GM18909 (cell line): ENCODE measurements at regions not wholly inside any gene's neighbourhood (a gene's known extent, or its start where the extent isn't known, plus 50 kb on each side); places are given as distances from the start of the nearest gene placed in this dataset.

Experiments
- ATAC-seq: cut with Tn5 transposase; IDR thresholded peaks from one replicate; pipeline ENCODE4 v1.9.1; 2021; ENCODE audit warnings: mild to moderate bottlenecking; ENCODE audit not compliant: unreplicated experiment, poor library complexity

DNA sequence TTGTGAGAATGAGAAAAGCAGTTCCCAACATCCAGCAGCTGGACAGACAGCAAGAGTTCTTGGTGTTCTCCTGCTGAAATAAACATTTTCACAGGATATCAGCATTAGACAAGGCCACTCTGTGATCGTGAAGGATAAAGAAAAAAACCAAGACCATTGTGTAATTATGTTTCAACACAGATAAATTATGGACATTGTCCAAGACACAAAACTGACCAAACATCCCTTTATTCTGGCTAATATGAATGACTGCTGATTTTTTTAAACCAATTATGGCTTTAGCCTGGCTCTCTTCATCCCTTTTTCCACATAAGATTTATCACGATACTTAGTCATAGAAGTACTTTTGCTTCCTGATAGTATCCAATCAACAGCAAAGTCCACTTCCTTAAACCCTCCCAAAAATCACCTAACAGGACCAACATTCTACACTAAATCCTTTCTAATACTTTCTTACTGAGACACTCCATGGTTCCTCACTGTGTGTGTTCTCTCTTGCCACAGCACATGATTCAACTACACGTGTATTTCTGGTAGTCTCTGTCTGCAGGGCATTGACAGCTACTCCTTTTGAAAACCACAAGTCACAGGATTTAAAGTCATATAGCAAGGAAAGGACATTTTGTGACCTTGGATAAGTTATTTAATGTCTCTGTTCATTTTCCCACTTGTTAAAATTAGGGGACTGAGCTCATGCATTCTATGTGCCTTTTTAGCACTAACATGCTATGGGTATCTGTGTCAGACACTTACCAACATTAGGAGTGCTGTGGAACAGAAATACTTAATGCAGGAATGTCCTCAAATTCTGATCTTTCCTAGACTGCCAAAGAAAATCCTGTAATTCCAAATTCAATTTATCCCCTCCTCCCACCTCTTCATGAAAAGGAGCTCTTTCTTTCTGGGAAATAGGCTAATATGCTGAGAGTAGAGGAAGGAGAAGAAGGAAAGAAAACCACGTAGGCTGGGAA is 137.2 kb upstream of the PGRMC2 start:
- ATAC-seq, result no peak

DNA sequence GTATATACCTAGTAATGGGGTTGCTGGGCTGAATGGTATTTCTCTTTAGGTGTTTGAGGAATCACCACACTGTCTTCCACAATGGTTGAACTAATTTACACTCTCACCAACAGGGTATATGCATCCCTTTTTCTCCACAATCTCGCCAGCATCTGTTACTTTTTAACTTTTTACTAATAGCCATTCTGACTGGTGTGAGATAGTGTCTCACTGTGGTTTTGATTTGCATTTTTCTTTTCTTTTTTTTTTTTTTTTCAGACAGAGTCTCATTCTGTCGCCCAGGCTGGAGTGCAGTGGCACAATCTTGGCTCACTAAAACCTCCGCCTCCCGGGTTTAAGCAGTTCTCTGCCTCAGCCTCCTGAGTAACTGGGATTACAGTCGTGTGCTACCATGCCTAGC is 134.7 kb upstream of the PGRMC2 start:
- ATAC-seq, result peak; percentile 82

DNA sequence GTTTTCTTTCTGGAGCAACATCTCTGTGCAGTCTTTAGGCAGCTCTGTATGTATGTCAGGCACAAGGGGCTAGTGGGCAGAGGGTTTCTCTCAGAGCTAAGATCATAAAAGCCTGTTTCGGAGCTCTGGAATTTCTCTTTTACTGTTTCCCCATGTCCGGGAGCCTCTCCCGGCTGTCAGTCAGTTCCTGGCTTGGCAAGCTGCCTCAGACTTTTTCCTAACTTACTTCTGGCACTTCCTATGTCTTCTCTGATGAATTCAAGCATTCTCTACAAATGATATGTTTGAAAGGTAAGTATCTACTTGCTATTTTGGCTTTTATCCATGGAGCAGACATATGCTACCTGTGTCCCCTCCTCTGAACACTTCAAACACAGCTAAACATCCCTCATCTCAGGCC is 129.3 kb upstream of the PGRMC2 start:
- ATAC-seq, result no peak

DNA sequence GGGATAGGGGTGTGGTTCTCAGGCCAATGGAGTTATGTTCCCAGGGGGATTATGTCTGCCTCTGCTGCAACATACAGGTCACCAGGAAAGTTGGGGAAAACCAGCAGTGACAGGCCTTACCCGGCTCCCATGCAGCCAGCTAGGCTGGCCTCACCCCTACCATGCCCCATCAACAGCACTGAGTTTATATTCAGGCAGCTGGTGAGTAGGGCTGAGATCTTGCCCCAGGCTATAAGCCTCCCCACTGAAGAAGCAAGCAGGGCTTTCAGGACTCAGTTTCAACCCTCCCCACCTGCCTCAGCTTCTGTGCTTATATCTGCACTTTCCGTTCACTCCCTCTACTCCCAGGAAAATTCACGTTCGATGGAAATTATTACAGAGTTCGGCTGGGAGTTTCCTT is 122.4 kb upstream of the PGRMC2 start:
- ATAC-seq, result no peak

DNA sequence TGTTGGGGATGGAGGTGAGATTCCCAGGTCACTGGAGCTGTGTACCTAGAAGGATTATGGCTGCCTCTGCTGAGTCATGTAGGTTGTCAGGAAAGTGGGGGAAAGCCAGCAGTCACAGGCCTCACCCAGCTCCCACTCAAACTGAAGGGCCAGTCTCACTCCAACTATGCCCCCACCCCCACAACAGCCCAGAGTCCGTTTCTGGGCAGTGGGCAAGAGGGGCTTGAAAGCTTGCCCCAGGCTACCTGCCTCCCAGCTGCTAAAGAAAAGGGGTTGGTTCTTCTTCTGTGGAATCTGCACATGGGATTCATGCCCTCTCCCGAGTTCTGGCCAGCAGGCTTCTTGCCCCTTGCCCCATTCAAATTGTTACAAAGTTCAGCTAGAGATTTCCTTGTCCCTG is 116.0 kb upstream of the PGRMC2 start:
- no peak for ATAC-seq

DNA sequence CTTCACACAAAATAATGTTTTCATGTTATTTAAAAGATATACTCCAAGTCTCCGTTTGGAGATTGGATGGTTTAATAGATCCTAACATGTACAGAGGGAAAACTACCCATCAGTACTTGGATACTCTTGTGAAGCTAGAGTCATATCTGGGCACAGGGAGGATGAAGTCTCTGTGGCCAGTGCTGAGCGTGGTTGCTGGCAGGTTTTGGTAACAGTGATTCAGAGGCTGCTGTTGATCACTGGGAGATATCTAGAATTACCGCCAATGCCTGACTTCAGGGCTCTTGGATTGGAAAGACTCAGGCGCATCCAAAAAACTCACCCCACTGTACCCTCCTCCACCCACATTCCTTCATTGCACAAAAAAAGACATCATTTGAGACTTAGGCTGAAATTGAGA is 107.2 kb upstream of the PGRMC2 start:
- ATAC-seq, result no peak

DNA sequence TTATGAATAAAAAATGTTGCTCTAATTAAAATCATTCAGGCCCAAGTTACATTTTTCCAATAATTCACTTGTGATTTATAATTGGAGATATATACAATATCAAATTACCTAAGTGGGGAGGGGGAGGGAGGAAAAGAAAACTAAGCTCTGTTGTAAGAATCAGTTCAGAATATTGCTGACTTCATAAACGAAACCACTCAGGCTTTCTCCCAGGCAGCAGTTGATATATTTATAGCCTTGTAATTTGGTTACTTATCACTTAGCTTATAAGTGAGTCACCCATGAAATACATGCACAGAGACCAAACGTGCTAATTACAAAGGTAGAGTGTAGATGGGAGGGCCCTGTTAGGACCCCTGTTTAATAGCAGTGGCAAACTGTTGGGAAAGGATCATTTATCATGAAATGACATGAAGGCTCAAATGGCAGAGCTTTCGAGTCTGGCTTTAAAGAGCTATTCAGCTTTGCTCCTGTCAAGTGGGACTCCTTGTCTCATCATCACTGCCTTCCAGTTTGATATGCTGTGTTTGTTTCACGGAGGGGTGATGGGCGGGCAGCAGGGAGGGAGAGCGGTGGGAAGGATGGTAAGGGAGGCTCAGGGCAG is 105.6 kb upstream of the PGRMC2 start:
- peak; percentile 87 for ATAC-seq

DNA sequence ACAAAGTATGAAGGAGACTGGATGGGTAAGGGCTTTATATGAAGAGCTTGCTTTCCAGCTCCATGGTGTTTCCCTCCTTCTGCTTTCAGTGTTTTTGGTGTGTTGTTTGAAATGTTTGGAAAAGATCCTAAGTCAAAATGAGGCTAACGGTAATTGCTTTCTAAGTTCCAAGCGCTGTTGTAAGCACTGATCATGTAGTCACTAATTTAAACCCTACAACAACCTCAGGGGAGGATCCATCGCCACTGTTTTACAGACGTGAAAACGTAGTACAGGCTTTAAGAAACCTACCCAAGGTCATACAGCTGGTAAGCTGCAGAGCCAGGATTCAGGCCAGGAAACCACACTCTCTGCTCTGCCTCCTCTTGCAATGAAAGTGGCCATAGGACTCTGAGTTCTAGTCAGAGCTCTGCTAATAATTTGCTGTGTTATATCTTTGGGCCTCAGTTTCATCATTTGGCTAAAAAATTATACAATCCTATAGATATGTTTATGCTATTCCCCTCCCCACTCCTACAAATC is 102.9 kb upstream of the PGRMC2 start:
- ATAC-seq, result no peak

DNA sequence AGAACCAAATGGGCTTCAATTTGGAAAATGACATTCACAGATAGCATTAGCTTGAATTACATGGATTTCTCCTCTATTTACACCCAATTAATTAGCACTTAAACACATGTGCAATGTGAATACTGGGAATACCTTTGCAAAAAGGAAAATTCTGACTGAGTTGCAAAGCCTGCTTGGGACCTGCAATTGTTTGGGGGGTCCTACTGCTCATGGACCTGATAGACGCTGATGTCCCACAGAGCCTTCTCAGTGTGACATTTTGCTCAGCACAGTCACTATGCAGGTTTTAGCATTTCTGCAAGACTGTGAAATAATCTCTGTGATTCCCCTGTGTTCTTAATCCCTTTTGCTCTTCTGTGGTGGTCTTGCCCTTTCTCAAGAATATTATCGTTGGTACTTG is 101.2 kb upstream of the PGRMC2 start:
- ATAC-seq, result no peak

DNA sequence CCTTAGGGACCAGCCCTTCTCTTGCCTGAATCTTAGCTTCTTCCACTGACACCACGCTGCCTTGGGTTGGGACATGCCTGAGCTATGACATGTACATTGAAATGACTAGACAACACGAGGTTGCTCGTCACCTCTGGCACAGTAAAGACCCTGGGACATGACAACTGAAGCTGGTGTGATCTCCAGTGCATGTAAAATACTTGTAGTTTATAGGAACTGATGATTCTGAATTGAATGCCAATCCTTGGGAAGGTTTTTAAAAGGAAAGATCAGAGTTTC is 100.7 kb upstream of the PGRMC2 start:
- ATAC-seq, result no peak

DNA sequence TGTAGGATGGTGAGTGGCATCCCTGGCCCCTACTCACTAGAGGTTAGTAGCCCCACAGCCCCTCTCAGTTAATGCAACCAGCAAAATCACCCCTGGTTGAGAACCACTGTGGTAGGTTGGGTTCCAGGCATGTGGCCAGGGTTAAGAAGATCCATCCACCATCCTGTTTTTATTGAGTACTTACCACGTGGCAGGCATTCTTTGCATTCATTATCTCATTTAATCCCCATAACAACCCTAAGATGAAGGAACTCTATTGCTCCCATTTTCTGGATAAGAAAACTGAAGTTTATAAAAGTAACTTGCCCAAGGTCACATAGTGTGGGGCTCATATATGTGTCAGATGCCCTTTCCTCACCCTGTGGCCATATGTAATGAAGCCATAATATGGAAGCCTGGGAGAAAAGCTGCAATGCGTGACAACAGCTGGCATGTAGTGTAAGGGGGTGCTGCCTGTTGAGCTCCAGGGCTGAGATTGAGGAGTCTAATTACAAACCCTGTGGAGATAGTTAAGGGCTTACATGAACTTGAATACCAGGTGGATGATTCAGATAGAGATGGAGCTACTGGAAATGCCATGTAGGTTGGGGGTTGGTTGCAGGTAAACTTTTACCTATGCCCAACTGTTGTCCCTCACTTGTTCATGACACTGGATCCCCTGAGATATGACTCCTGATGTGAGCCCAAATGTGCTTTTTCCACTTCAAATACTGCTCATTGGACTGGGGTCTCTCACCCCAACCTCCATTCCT is 100.2 kb upstream of the PGRMC2 start:
- ATAC-seq, result no peak

DNA sequence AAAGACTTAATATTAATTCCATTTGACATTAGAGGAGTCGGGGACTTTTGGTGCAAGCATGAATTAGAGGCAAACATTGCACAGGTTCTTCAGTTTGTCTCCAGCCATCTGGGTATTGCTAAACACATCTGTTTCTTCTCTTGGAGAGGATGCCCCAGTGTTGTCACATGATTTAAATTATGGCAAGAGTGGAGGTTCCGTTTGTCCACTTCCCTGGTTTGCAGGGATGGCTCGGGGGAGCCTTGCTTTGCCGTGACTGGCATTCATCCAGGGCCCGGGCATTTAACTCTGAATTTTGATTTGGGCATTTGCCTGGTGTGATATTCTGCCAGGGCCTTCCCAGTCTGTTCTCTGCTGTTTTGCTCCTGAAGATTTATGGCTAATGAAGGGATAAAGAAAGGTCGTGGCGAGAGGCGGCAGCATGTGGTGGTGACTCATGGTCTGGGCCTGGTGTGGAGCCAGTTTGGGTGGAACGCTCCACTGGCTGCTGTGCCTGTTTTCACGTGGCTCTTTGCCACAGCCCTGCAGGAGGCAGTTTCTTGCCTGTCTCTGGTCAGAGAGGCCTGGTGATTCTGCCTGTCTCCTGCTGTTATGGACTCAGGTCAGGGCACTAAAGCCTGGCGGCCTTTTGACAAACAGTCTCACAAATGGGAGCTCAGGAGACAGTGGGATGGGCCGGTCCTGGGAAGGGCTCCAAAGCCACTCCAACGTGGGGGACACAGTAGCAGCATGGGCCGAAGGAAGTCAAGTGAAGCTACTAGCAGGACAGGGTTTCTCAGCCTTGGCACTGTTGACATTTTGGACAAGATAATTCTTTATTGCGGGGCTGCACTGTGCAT is 99.4 kb upstream of the PGRMC2 start:
- ATAC-seq, result no peak

DNA sequence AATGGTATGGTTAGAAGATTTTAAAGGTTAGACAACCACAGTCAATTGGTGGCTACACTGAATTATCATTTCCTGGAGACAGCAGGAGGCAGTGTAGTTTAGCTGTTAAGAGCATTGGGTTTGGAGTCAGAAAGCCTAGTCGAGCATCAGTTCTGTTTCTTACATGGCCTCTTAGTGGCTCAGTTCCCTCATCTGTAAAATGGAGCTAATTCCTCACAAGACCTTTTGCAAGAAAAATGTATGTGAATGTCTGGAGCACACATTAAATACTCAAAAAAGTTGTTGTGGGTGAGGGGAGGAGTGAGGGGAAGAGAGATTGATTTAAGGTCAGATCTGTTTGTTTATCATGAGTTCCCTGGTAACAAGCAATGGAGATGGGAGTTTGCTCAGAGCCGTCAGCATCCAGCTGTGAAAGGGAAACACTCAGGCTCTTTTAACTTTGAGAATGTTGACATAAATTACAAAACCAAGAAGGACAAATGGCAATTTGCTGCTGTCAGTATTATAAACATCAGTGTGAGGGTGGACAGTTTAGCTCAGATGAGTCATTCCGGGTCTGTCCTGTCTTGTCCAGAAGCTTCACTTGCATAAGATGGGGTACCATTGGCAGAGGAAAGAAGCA is 98.2 kb upstream of the PGRMC2 start:
- no peak for ATAC-seq

DNA sequence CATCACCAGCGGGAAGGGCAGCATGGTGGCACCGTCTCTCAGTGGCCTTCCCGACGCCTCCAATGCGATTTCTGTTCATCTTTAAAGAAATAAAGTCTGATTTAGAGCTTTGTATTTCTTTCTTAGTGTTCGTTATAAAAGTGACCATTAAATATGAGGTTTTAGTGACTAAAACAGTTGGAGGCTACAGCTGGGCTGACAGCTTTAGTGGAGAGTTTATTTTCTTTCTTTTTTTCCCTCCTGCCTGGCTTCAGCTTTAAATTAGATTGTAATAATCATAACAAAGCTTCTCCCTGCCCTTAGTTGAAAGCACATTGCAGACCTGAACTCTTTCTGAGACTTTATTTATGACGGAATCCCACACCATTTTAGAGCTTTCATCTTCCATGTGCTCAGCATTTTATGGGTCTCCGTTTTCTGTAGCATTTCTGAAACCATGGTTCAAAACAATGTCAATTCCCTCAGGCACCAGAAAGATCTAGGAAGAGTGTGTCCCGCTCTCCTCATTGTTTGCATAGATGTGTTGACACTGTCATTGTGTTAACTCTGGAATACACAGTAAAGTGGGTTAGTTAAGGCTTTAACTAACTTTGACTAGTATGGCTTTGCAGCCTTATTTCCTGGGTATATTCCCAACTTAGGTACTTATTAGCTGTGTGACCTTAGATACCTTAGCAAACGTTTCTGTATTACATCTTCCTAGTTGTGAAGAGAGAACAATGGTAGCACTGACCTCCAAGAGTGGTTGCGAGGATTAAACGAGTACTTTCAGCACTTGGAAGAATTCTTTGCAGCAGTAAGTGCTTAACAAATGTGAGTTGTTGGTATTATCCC is 97.4 kb upstream of the PGRMC2 start:
- no peak for ATAC-seq

DNA sequence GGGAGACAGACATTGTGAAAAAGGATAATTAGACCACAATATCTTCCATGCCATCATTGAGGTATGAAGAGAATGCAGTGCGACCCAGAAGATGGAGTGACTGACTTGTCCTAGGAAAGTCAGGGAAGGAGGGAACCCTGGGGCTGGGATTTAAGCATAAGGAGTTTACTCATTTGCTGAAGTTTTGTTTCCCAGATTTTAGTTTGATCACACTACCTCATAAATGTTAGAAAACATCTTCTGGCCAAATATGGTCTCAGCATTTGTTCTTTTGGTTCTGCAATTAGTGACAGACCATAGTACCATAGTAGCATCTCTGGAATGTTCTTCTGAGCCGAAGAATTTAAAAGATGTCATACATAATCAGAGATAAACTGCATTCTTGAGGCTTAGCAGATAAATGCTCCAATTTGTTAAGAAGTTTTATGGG is 96.5 kb upstream of the PGRMC2 start:
- no peak for ATAC-seq

DNA sequence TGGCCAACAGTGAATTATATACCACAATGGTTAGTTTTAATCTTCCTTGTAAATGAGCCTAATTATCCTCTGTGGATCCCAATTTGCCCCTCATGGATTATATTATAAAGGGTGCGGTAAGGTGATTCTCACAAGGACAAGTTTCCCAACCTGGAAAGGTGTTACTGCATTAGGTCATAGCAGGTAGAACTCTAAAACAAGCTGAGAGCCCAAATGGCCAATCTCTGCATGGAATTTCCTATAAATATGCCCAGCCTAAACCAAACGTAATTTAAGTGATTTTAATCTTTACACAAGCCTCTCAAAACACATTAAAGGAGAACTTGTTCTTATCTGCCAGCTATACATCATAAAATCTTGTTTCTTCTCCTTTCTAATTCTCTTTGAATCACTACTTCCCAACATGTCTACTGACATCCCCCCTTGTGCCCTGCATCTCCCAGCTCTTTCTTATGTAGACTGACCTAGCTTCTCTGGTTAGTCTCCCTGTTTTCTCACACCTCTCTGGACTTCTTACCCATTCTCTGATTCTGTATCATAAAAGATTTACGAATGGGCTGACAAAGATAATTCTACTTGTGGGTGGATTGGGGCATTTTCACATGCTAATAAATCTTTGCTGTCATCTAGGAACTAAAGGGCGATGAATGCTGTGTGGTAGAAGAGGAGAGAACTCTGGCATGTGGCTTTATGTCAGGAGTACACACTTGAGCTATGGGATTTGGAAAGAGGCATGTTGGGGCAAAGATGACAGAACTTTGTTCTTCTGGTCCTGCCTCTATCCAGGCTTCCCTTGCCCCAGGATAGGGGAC is 94.3 kb upstream of the PGRMC2 start:
- no peak for ATAC-seq

DNA sequence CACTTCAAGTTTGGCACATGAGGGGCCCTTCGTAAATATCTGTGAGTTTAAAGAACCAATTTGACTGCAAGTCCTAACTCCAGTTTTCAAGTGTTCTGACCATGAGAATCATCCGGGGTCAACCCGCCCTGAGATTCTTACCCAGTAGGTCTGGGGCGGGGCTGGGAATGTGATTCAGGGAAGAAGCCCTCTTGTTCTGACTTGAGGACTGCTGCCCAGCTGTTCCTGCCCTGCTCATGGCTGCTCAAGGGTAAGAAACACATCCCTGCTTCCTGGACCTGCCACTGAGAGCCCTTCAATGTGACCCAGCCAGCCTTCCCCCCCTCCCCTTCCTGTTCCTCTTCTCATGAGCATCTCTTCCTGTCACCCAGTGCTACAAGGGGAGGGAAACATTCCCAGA is 92.7 kb upstream of the PGRMC2 start:
- no peak for ATAC-seq

DNA sequence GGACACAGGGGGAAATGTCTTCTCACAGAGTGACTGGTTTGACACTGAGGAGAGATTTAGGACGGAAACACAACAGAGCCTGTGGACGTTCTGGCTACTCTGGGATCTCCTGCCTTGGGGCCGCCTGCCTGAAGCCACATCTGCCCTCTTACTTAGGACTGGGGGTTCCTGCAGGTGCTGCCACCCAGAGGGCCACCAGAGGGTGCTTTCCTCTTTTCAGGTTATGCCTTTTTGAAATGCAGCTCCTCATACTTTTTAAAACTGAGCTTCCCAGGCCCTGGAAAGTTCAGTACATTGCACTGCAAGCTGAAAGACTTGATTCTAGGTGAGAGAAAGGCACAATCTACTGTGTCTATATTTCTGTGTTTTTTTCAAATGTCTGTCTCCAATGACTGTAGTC is 92.2 kb upstream of the PGRMC2 start:
- ATAC-seq, result no peak
